H9 (cell line): ENCODE measurements at regions not wholly inside any gene's neighbourhood (a gene's known extent, or its start where the extent isn't known, plus 50 kb on each side); places are given as distances from the start of the nearest gene placed in this dataset.

Source experiments
- DNase-seq: peaks from one replicate; pipeline ENCODE4 v3.0.0-alpha.2; 2017
- H2AFZ ChIP-seq: one replicate; pipeline ENCODE4 v1.6.1; 2013; ENCODE audit warnings: mild to moderate bottlenecking, low read length, control low read depth, moderate library complexity
- H2AK5ac ChIP-seq: 2 replicates; pipeline ENCODE4 v1.6.1; 2013; ENCODE audit warnings: low read length, control low read depth, mixed read lengths; ENCODE audit not compliant: insufficient read length
- H2BK120ac ChIP-seq: one replicate; pipeline ENCODE4 v1.6.1; 2013; ENCODE audit warnings: low read depth, mild to moderate bottlenecking, low read length, control low read depth, inconsistent platforms; ENCODE audit not compliant: poor library complexity, severe bottlenecking
- H2BK12ac ChIP-seq: 2 replicates; pipeline ENCODE4 v1.6.1; 2013; ENCODE audit warnings: low read length, control low read depth, mixed read lengths, low read depth; ENCODE audit not compliant: insufficient read length
- H2BK15ac ChIP-seq: 2 replicates; pipeline ENCODE4 v1.6.1; 2013; ENCODE audit warnings: low read depth, low read length, control low read depth
- H2BK20ac ChIP-seq: one replicate; pipeline ENCODE4 v1.6.1; 2013; ENCODE audit warnings: low read depth, mild to moderate bottlenecking, low read length, control low read depth, inconsistent platforms; ENCODE audit not compliant: poor library complexity, severe bottlenecking
- H2BK5ac ChIP-seq: 2 replicates; pipeline ENCODE4 v1.6.1; 2013; ENCODE audit warnings: low read length, control low read depth, mixed read lengths; ENCODE audit not compliant: insufficient read length
- H3K14ac ChIP-seq: 2 replicates; pipeline ENCODE4 v1.6.1; 2013; ENCODE audit warnings: low read length, control low read depth; ENCODE audit not compliant: insufficient read depth
- H3K18ac ChIP-seq: 2 replicates; pipeline ENCODE4 v1.6.1; 2013; ENCODE audit warnings: low read depth, mild to moderate bottlenecking, mixed read lengths, low read length, control low read depth; ENCODE audit not compliant: insufficient read length
- H3K23ac ChIP-seq: 2 replicates; pipeline ENCODE4 v1.6.1; 2013; ENCODE audit warnings: low read length, control low read depth, mixed read lengths, low read depth; ENCODE audit not compliant: insufficient read length
- H3K23me2 ChIP-seq: 2 replicates; pipeline ENCODE4 v1.6.1; 2013; ENCODE audit warnings: low read depth, mild to moderate bottlenecking, mixed read lengths, low read length, control low read depth; ENCODE audit not compliant: insufficient read length, poor library complexity, severe bottlenecking
- H3K27ac ChIP-seq: 2 replicates; pipeline ENCODE4 v1.5.1; 2013; ENCODE audit warnings: low read length, control low read depth, mixed read lengths, low read depth; ENCODE audit not compliant: insufficient read length
- H3K27me3 ChIP-seq: 2 replicates; pipeline ENCODE4 v1.6.1; 2013; ENCODE audit warnings: low read length, control low read depth, inconsistent platforms; ENCODE audit not compliant: insufficient read depth
- H3K4ac ChIP-seq: 2 replicates; pipeline ENCODE4 v1.6.1; 2013; ENCODE audit warnings: low read depth, mild to moderate bottlenecking, control low read depth, inconsistent platforms, low read length, moderate library complexity
- H3K4me1 ChIP-seq: 2 replicates; pipeline ENCODE4 v1.6.1; 2013; ENCODE audit warnings: low read length, control low read depth, inconsistent platforms; ENCODE audit not compliant: insufficient read depth
- H3K4me2 ChIP-seq: 2 replicates; pipeline ENCODE4 v1.6.1; 2013; ENCODE audit warnings: low read length, control low read depth, mixed read lengths; ENCODE audit not compliant: insufficient read length, insufficient read depth
- H3K56ac ChIP-seq: 2 replicates; pipeline ENCODE4 v1.6.1; 2013; ENCODE audit warnings: low read depth, mild to moderate bottlenecking, mixed read lengths, low read length, control low read depth; ENCODE audit not compliant: insufficient read length
- H3K79me1 ChIP-seq: 2 replicates; pipeline ENCODE4 v1.6.1; 2013; ENCODE audit warnings: low read depth, mild to moderate bottlenecking, moderate library complexity, low read length, control low read depth, inconsistent platforms; ENCODE audit not compliant: insufficient read depth, poor library complexity, severe bottlenecking
- H3K79me2 ChIP-seq: 2 replicates; pipeline ENCODE4 v1.6.1; 2013; ENCODE audit warnings: low read length, control low read depth, inconsistent platforms; ENCODE audit not compliant: insufficient read depth
- H3K9ac ChIP-seq: 2 replicates; pipeline ENCODE4 v1.6.1; 2013; ENCODE audit warnings: low read length, control low read depth, mixed read lengths; ENCODE audit not compliant: insufficient read length; ENCODE audit errors: extremely low read depth
- H3K9me3 ChIP-seq: one replicate; pipeline ENCODE4 v1.6.1; 2013; ENCODE audit warnings: low read depth, low read length, inconsistent platforms; ENCODE audit not compliant: control insufficient read depth
- H3T11ph ChIP-seq: one replicate; pipeline ENCODE4 v1.6.1; 2013; ENCODE audit warnings: mild to moderate bottlenecking, low read length, control low read depth, inconsistent platforms
- H4K20me1 ChIP-seq: one replicate; pipeline ENCODE4 v1.6.1; 2013; ENCODE audit not compliant: control insufficient read depth, insufficient read length, insufficient read depth
- H4K5ac ChIP-seq: 2 replicates; pipeline ENCODE4 v1.6.1; 2013; ENCODE audit warnings: low read depth, mild to moderate bottlenecking, mixed read lengths, low read length, control low read depth; ENCODE audit not compliant: insufficient read length
- H4K8ac ChIP-seq: replicated peaks from 2 replicates; pipeline ENCODE4 v1.6.1; 2013; ENCODE audit warnings: low read length, control low read depth, mixed read lengths, low read depth; ENCODE audit not compliant: insufficient read length
- H4K91ac ChIP-seq: 2 replicates; pipeline ENCODE4 v1.6.1; 2013; ENCODE audit warnings: low read depth, mild to moderate bottlenecking, moderate library complexity, mixed read lengths, low read length, control low read depth; ENCODE audit not compliant: insufficient read length
- H3K27ac Mint-ChIP-seq, 3 experiments: 2 replicates in 2 of 3; 3 replicates in 1 of 3; pipeline ENCODE4 v1.8.0; 2020 to 2021; ENCODE audit warnings: mixed read lengths in 3 of 3, mild to moderate bottlenecking in 1 of 3, moderate library complexity in 1 of 3
- H3K27me3 Mint-ChIP-seq: 2 replicates; pipeline ENCODE4 v1.8.0; 2021; ENCODE audit warnings: low read depth, mild to moderate bottlenecking, moderate library complexity, mixed read lengths
- H3K36me3 Mint-ChIP-seq, 3 experiments: 2 replicates in 2 of 3; 3 replicates in 1 of 3; pipeline ENCODE4 v1.8.0; 2020 to 2021; ENCODE audit warnings: low read depth in 3 of 3, mixed read lengths in 3 of 3; ENCODE audit not compliant: insufficient read depth in 1 of 3
- H3K4me1 Mint-ChIP-seq, 2 experiments: 2 replicates each; pipeline ENCODE4 v1.8.0; 2020; ENCODE audit warnings: mixed read lengths in 2 of 2
- H3K4me3 Mint-ChIP-seq, 2 experiments: 2 replicates in 1 of 2; 3 replicates in 1 of 2; pipeline ENCODE4 v1.8.0; 2020 to 2021; ENCODE audit warnings: mild to moderate bottlenecking in 2 of 2, mixed read lengths in 2 of 2, moderate library complexity in 1 of 2
- H3K9me3 Mint-ChIP-seq, 2 experiments: 2 replicates in 1 of 2; 3 replicates in 1 of 2; pipeline ENCODE4 v1.8.0; 2020; ENCODE audit warnings: mild to moderate bottlenecking in 2 of 2, mixed read lengths in 2 of 2, moderate library complexity in 1 of 2
- CTCF ChIP-seq: fragments of 200-600 bp; sonication (generic); conservative IDR thresholded peaks from 3 replicates; pipeline ENCODE4 v1.8.0; 2021; ENCODE audit warnings: antibody characterized with exemption, mild to moderate bottlenecking
- WGBS: extraction: QIAGEN DNeasy Blood & Tissue Kit; methylation state at CpG from one replicate; pipeline ENCODE4 v1.1.7; 2013; ENCODE audit warnings: missing lambda C conversion rate, low lambda C conversion rate, mixed read lengths; ENCODE audit not compliant: insufficient read length; ENCODE audit errors: extremely low coverage; 5-methylcytosine and 5-hydroxymethylcytosine counted together

- H2BK5ac ChIP-seq: no peak overlapping the region
- no peaks in the 10 kb centered on the region for H3K79me2 ChIP-seq
- H4K5ac ChIP-seq: no peak overlapping the region
- H3K56ac ChIP-seq: no peak overlapping the region
- Mint-ChIP-seq H3K27me3 (no peaks in the 10 kb centered on the region), H3K9me3 (peaks cover 0 to 2% of the 10 kb centered on the region in 2 experiments; a peak in 3 of 5 replicates), H3K36me3 (no peaks in the 10 kb centered on the region), H3K27ac (no peak overlapping the region), H3K4me1 (peaks cover 9 to 12% of the 10 kb centered on the region in 2 experiments; a peak in 3 of 4 replicates), H3K4me3 (no peak overlapping the region)
- no peak overlapping the region for H3K9ac ChIP-seq
- H2BK120ac ChIP-seq: no peak overlapping the region
- DNase-seq: peak; percentile 79
- no peaks in the 10 kb centered on the region for H3K27me3 ChIP-seq
- no peak for TF ChIP-seq CTCF
- no peak overlapping the region for H2BK12ac ChIP-seq
- no peaks in the 10 kb centered on the region for H3K4me1 ChIP-seq
- no peaks in the 10 kb centered on the region for H3K9me3 ChIP-seq
- H3K4ac ChIP-seq: no peak overlapping the region
- no peaks in the 10 kb centered on the region for H3K23me2 ChIP-seq
- H3T11ph ChIP-seq: no peak overlapping the region
- H2BK15ac ChIP-seq: no peak overlapping the region
- no peak overlapping the region for H2AK5ac ChIP-seq
- H3K4me2 ChIP-seq: no peak overlapping the region
- no peaks in the 10 kb centered on the region for H3K79me1 ChIP-seq
- H4K91ac ChIP-seq: no peak overlapping the region
- no peak overlapping the region for H2BK20ac ChIP-seq
- no peak overlapping the region for H4K8ac ChIP-seq
- H3K23ac ChIP-seq: no peak overlapping the region
- H3K14ac ChIP-seq: 0 out of 2 replicates have a peak overlapping the region, but pooled peaks have one; percentile 16
- H4K20me1 ChIP-seq: no peaks in the 10 kb centered on the region
- H3K18ac ChIP-seq: no peak overlapping the region
- H2AFZ ChIP-seq: no peak overlapping the region
- WGBS: no CpG with 5 or more reads among the region's 15 CpGs
- no peak overlapping the region for H3K27ac ChIP-seq
Observed at GRCh38 chr11:35082321-35083180, 56.4 kb upstream of the CD44 start.
